ENCODE measurements at regions not wholly inside any gene's neighbourhood (a gene's known extent, or its start where the extent isn't known, plus 50 kb on each side); places are given as distances from the start of the nearest gene placed in this dataset.

- H3K27me3 Mint-ChIP-seq: no peaks in the 10 kb centered on the region
- ATAC-seq: no peak
- intact Hi-C loops (cut with micrococcal nuclease): no loop called here
- no peaks in the 10 kb centered on the region for H3K4me1 Mint-ChIP-seq (ENCODE audit: low read depth)
- H3K36me3 Mint-ChIP-seq (ENCODE audit: low read depth): no peaks in the 10 kb centered on the region
- H3K9me3 Mint-ChIP-seq: no peaks in the 10 kb centered on the region
- no peak overlapping the region for H3K27ac Mint-ChIP-seq
- POLR2A ChIA-PET: no interaction called here
- TF ChIP-seq CTCF (IDR thresholded peaks at IDR 0.05): no peak
- H3K4me3 Mint-ChIP-seq: no peak overlapping the region
- DNase-seq: no peak
- CTCF ChIA-PET: no interaction called here
Measured at GRCh38 chr11:106176817-106177216, 99.4 kb downstream of the AASDHPPT start.

GRCh38 chr11:106177311-106177710 lies 99.8 kb downstream of the AASDHPPT start:
- H3K27ac Mint-ChIP-seq: no peak overlapping the region
- ChIA-PET POLR2A (no interaction called here), CTCF (no interaction called here)
- DNase-seq (no peak), ATAC-seq (no peak)
- H3K27me3 Mint-ChIP-seq: no peaks in the 10 kb centered on the region
- intact Hi-C loops (cut with micrococcal nuclease): no loop called here
- no peak overlapping the region for H3K4me3 Mint-ChIP-seq
- TF ChIP-seq CTCF (IDR thresholded peaks at IDR 0.05): no peak
- H3K4me1 Mint-ChIP-seq (ENCODE audit: low read depth): no peaks in the 10 kb centered on the region
- H3K9me3 Mint-ChIP-seq: no peaks in the 10 kb centered on the region
- H3K36me3 Mint-ChIP-seq (ENCODE audit: low read depth): no peaks in the 10 kb centered on the region

GRCh38 chr11:106178361-106178760 lies 100.9 kb downstream of the AASDHPPT start:
- intact Hi-C loops (cut with micrococcal nuclease): no loop called here
- ChIA-PET CTCF (no interaction called here), POLR2A (interaction anchor here (0.6 kb wide), 1 partner anchor 11 kb away, joined by 3 read pairs; no protein-coding TSS in a partner anchor)
- H3K36me3 Mint-ChIP-seq (ENCODE audit: low read depth): no peaks in the 10 kb centered on the region
- no peaks in the 10 kb centered on the region for H3K4me1 Mint-ChIP-seq (ENCODE audit: low read depth)
- no peak for TF ChIP-seq CTCF (IDR thresholded peaks at IDR 0.05)
- no peaks in the 10 kb centered on the region for H3K27me3 Mint-ChIP-seq
- DNase-seq (no peak), ATAC-seq (no peak)
- H3K4me3 Mint-ChIP-seq: no peak overlapping the region
- H3K27ac Mint-ChIP-seq: no peak overlapping the region
- H3K9me3 Mint-ChIP-seq: no peaks in the 10 kb centered on the region

GRCh38 chr11:106179048-106179447 lies 101.6 kb downstream of the AASDHPPT start:
- POLR2A ChIA-PET: interaction anchor here (0.6 kb wide), 1 partner anchor 12 kb away, joined by 3 read pairs; no protein-coding TSS in a partner anchor
- H3K4me1 Mint-ChIP-seq (ENCODE audit: low read depth): no peaks in the 10 kb centered on the region
- CTCF ChIA-PET: no interaction called here
- no peak for ATAC-seq
- intact Hi-C loops (cut with micrococcal nuclease): no loop called here
- no peaks in the 10 kb centered on the region for H3K27me3 Mint-ChIP-seq
- H3K4me3 Mint-ChIP-seq: no peak overlapping the region
- no peaks in the 10 kb centered on the region for H3K36me3 Mint-ChIP-seq (ENCODE audit: low read depth)
- no peaks in the 10 kb centered on the region for H3K9me3 Mint-ChIP-seq
- no peak for TF ChIP-seq CTCF (IDR thresholded peaks at IDR 0.05)
- DNase-seq: no peak
- no peak overlapping the region for H3K27ac Mint-ChIP-seq

- no peak for ATAC-seq
- Mint-ChIP-seq H3K4me3 (no peak overlapping the region), H3K27ac (no peak overlapping the region), H3K36me3 (ENCODE audit: low read depth) (no peaks in the 10 kb centered on the region), H3K4me1 (ENCODE audit: low read depth) (no peaks in the 10 kb centered on the region), H3K9me3 (no peaks in the 10 kb centered on the region), H3K27me3 (no peaks in the 10 kb centered on the region)
- no peak for TF ChIP-seq CTCF (IDR thresholded peaks at IDR 0.05)
- ChIA-PET CTCF (interaction anchor here (1.5 kb wide), 1 partner anchor 30 kb away, joined by 4 read pairs; no protein-coding TSS in a partner anchor), POLR2A (no interaction called here)
- DNase-seq: no peak
- intact Hi-C loops (cut with micrococcal nuclease): no loop called here
Measured at GRCh38 chr11:106186630-106187029, 109.2 kb downstream of the AASDHPPT start.

All from activated CD8-positive, alpha-beta T cell treated with anti-CD3 and anti-CD28 coated beads for 36 hours (primary cell).